ENCODE measurements at regions not wholly inside any gene's neighbourhood (a gene's known extent, or its start where the extent isn't known, plus 50 kb on each side); places are given as distances from the start of the nearest gene placed in this dataset.

DNA sequence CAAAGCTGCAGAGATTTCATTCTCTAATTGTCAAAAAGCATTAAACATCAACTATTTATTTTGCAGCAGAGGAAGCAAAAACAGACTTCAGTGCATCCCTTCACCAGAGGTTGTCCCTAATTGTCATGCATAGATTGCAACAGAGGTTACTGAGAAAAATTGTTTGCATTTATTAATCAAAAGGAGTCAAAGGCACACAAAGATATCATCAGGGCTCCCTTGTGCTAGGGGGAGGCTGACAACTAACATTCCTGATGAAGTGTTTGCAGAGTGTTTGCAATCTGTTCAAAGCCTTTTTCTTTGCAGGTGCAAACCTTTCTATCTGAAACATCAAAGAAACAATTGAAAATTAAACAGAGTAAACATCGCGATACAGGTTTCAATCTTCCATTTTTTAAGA, 227.5 kb downstream of the TEX36 start:
- in situ Hi-C loops (cut with MboI; ENCODE audit: low pct_ligation_motif_present in 1 of 4, low pct_unique_long_range_greater_than_20kb in 1 of 4, low sequenced_read_pairs in 3 of 4) = no loop called here

DNA sequence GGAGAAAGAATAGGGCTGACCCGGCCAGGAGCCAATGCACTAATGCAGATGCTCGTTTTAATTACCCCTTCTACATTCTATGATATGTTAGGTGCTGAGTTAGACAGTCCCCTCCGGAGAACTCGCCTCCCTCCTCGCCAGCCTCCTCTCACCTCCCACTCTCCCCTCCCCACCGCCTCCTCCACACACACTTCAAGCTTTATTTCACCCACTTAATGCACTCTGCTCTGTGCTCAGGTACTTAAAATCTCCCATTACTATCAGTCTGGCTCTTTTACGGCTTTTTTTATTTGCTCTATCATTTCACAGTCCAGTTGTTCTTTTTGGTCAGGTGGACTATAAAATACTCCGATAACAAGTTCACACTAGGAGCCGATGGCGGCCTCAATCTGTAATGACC, 231.6 kb downstream of the TEX36 start:
- Histone ChIP-seq H3K27ac (no peak overlapping the region), H3K4me3 (no peak overlapping the region), H3K4me1 (no peaks in the 10 kb centered on the region), H3K27me3 (peaks cover 5% of the 10 kb centered on the region), H3K9me3 (no peaks in the 10 kb centered on the region), H3K36me3 (no peaks in the 10 kb centered on the region)
- DNase-seq = no peak
- intact Hi-C loops (cut with DNase I; ENCODE audit: low total_unique reads) (no loop called here), in situ Hi-C loops (cut with MboI; ENCODE audit: low pct_ligation_motif_present in 1 of 4, low pct_unique_long_range_greater_than_20kb in 1 of 4, low sequenced_read_pairs in 3 of 4) (no loop called here)
- WGBS, 2 donors (ENCODE audit: low coverage in 1 of 2) = 52 to 75% methylated on average over 6 to 10 of the region's 10 CpGs
- TF ChIP-seq POLR2AphosphoS5 (IDR thresholded peaks at IDR 0.05) (no peak), POLR2A (IDR thresholded peaks at IDR 0.05) (no peak), EP300 (IDR thresholded peaks at IDR 0.05; ENCODE audit: low read depth) (no peak)
- TF ChIP-seq, protein P1, sequence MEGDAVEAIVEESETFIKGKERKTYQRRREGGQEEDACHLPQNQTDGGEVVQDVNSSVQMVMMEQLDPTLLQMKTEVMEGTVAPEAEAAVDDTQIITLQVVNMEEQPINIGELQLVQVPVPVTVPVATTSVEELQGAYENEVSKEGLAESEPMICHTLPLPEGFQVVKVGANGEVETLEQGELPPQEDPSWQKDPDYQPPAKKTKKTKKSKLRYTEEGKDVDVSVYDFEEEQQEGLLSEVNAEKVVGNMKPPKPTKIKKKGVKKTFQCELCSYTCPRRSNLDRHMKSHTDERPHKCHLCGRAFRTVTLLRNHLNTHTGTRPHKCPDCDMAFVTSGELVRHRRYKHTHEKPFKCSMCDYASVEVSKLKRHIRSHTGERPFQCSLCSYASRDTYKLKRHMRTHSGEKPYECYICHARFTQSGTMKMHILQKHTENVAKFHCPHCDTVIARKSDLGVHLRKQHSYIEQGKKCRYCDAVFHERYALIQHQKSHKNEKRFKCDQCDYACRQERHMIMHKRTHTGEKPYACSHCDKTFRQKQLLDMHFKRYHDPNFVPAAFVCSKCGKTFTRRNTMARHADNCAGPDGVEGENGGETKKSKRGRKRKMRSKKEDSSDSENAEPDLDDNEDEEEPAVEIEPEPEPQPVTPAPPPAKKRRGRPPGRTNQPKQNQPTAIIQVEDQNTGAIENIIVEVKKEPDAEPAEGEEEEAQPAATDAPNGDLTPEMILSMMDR (IDR thresholded peaks at IDR 0.05) = no peak

More for the DNA sequence above, 227.5 kb downstream of the TEX36 start:
- H3K4me1 ChIP-seq = no peaks in the 10 kb centered on the region
- H3K9me3 ChIP-seq = no peaks in the 10 kb centered on the region
- H3K27ac ChIP-seq = no peak overlapping the region
- no peak for TF ChIP-seq POLR2AphosphoS5 (IDR thresholded peaks at IDR 0.05)
- no peak for TF ChIP-seq POLR2A (IDR thresholded peaks at IDR 0.05)
- TF ChIP-seq EP300 (IDR thresholded peaks at IDR 0.05; ENCODE audit: low read depth) = no peak
- TF ChIP-seq, protein P1 (IDR thresholded peaks at IDR 0.05) = no peak
- intact Hi-C loops (cut with DNase I; ENCODE audit: low total_unique reads) = no loop called here
- peaks cover 5% of the 10 kb centered on the region for H3K27me3 ChIP-seq
- 50 to 55% methylated on average over 2 of the region's 2 CpGs for WGBS, 2 donors (ENCODE audit: low coverage in 1 of 2)
- H3K4me3 ChIP-seq = no peak overlapping the region
- DNase-seq = no peak
- H3K36me3 ChIP-seq = no peaks in the 10 kb centered on the region

DNA sequence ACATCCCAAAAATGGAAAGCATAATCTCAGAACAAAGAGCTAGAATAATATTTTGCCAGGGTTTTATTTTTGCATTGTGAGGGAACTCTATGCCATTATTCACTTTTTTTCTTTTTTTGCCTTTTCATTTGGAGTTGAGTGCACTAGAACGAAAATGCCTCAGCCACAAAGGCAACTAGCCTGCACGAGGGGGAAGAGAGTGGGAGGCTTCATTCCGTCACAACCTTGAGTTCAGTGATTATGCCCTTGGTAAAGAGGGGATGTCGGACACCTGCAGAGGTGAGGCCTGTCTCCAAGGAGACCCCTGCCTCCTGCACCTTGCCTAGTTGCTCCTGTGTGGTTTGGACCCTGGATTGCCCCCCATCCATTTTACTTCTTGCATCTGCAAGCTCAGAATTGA, 232.7 kb downstream of the TEX36 start:
- TF ChIP-seq EP300 (IDR thresholded peaks at IDR 0.05; ENCODE audit: low read depth) (no peak), POLR2AphosphoS5 (IDR thresholded peaks at IDR 0.05) (no peak), POLR2A (IDR thresholded peaks at IDR 0.05) (no peak)
- TF ChIP-seq, protein P1 (IDR thresholded peaks at IDR 0.05) = no peak
- no peaks in the 10 kb centered on the region for H3K9me3 ChIP-seq
- no peaks in the 10 kb centered on the region for H3K36me3 ChIP-seq
- no peaks in the 10 kb centered on the region for H3K27me3 ChIP-seq
- WGBS, 2 donors (ENCODE audit: low coverage in 1 of 2) = 80 to 90% methylated on average over 3 to 4 of the region's 4 CpGs
- in situ Hi-C loops (cut with MboI; ENCODE audit: low pct_ligation_motif_present in 1 of 4, low pct_unique_long_range_greater_than_20kb in 1 of 4, low sequenced_read_pairs in 3 of 4) = no loop called here
- no peaks in the 10 kb centered on the region for H3K4me1 ChIP-seq
- H3K27ac ChIP-seq = no peak overlapping the region
- no peak overlapping the region for H3K4me3 ChIP-seq
- intact Hi-C loops (cut with DNase I; ENCODE audit: low total_unique reads) = no loop called here
- no peak for DNase-seq

DNA sequence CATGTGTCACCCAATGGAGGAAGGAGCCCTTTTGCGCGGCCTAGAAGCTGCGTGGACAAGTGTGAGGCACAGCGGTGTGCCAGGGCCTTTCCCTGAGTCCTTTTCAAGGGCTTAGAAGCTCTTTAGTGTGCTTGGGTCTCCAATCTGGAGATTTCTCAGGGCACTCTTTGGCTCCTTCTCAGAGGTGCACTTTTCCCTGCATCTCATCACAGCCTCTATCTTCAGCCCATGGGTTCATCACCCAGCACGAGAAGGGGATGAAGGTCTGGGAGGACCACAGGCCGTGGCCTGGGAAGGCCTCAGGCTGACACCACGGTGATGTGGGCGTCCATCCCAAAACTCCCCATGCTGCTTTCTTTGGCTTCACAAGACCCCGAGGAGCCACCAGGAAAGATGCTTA, 233.4 kb downstream of the TEX36 start:
- Histone ChIP-seq H3K27me3 (no peaks in the 10 kb centered on the region), H3K4me3 (no peak overlapping the region), H3K36me3 (no peaks in the 10 kb centered on the region), H3K4me1 (no peaks in the 10 kb centered on the region), H3K27ac (no peak overlapping the region), H3K9me3 (no peaks in the 10 kb centered on the region)
- in situ Hi-C loops (cut with MboI; ENCODE audit: low pct_ligation_motif_present in 1 of 4, low pct_unique_long_range_greater_than_20kb in 1 of 4, low sequenced_read_pairs in 3 of 4) (no loop called here), intact Hi-C loops (cut with DNase I; ENCODE audit: low total_unique reads) (no loop called here)
- no peak for DNase-seq
- WGBS, 2 donors (ENCODE audit: low coverage in 1 of 2) = 80 to 91% methylated on average over 1 to 9 of the region's 9 CpGs
- TF ChIP-seq, protein P1 (IDR thresholded peaks at IDR 0.05) = no peak
- no peak for TF ChIP-seq EP300 (IDR thresholded peaks at IDR 0.05; ENCODE audit: low read depth)
- no peak for TF ChIP-seq POLR2A (IDR thresholded peaks at IDR 0.05)
- TF ChIP-seq POLR2AphosphoS5 (IDR thresholded peaks at IDR 0.05) = no peak
